HepG2 (cell line): ENCODE measurements at regions not wholly inside any gene's neighbourhood (a gene's known extent, or its start where the extent isn't known, plus 50 kb on each side); places are given as distances from the start of the nearest gene placed in this dataset.
A peak's percentile ranks its signal among the peaks of the same experiment; 100 is the strongest.

Source experiments
- ATAC-seq: fragments of 200-7000 bp; cut with Tn5 transposase; 3 replicates; pipeline ENCODE4 v1.9.1; 2020; ENCODE audit warnings: mild to moderate bottlenecking, moderate library complexity
- BruUV-seq: library from RNA; stranded (reverse); fragments of 400-500 nt; replicated peaks from 2 replicates; lab custom pipeline; 2021; lab: Mats Ljungman, UMichigan
- CTCF ChIA-PET: fragments of 300-600 bp; formaldehyde crosslinking; extraction: SDS; loops from one replicate; lab custom pipeline; 2021; ENCODE audit warnings: low total read pairs, inconsistent platforms, low intra/inter-chr PET ratio; lab: Yijun Ruan, JAX
- POLR2A ChIA-PET: fragments of 350-600 bp; sonication (Branson Sonifier 250); formaldehyde crosslinking; loops from one replicate; lab custom pipeline; 2020; ENCODE audit warnings: antibody characterized with exemption, inconsistent platforms; lab: Yijun Ruan, JAX
- DNase-seq: peaks from one replicate; pipeline ENCODE4 v3.0.0-alpha.2; 2015; ENCODE audit warnings: low spot score
- FAIRE-seq: peaks from 3 replicates; lab custom pipeline; 2011; peaks lifted over from hg19 to GRCh38; lab: Jason Lieb, UNC
- H2AFZ ChIP-seq: one replicate; pipeline ENCODE4 v1.6.1; 2011; ENCODE audit warnings: low read length, inconsistent platforms
- H3K27ac ChIP-seq: fragments of 300-600 bp; 3 replicates; pipeline ENCODE4 v1.8.0; 2011; ENCODE audit warnings: mixed run types, mild to moderate bottlenecking, mixed read lengths, low read length, inconsistent platforms; ENCODE audit not compliant: insufficient read depth; ENCODE audit errors: extremely low read length
- H3K27me3 ChIP-seq, 2 experiments: fragments of 200-600 bp in 1 of 2; 2 replicates in 1 of 2; 3 replicates in 1 of 2; pipeline versions ENCODE4 v1.6.0 to v1.8.0; 2011; ENCODE audit warnings: low read length in 2 of 2, mild to moderate bottlenecking in 2 of 2, moderate library complexity in 2 of 2, inconsistent platforms in 1 of 2; ENCODE audit not compliant: insufficient read depth in 2 of 2, control insufficient read depth in 1 of 2
- H3K36me3 ChIP-seq, 2 experiments: fragments of 200-600 bp in 1 of 2; replicated peaks in 1 of 2; 2 replicates in 1 of 2; 3 replicates in 1 of 2; pipeline versions ENCODE4 v1.5.1 to v1.8.0; 2011; ENCODE audit warnings: low read length in 2 of 2, inconsistent platforms in 1 of 2; ENCODE audit not compliant: insufficient read depth in 2 of 2, control insufficient read depth in 1 of 2
- H3K4me1 ChIP-seq: 2 replicates; pipeline ENCODE4 v1.5.1; 2012; ENCODE audit warnings: low read length, inconsistent platforms; ENCODE audit not compliant: insufficient read depth
- H3K4me2 ChIP-seq: 2 replicates; pipeline ENCODE4 v1.6.0; 2011; ENCODE audit warnings: low read depth, low read length, inconsistent platforms
- H3K4me3 ChIP-seq, 3 experiments: fragments of 200-600 bp in 1 of 3; sonication (generic), shearing (Covaris generic) in 1 of 3; replicated peaks in 1 of 3; 2 replicates each; pipeline ENCODE4 v1.5.1; 2011 to 2016; ENCODE audit warnings: low read length in 3 of 3, inconsistent platforms in 2 of 3, low read depth in 2 of 3, mild to moderate bottlenecking in 2 of 3, control low read depth in 1 of 3, mixed read lengths in 1 of 3; ENCODE audit not compliant: insufficient read depth in 1 of 3
- H3K79me2 ChIP-seq: one replicate; pipeline ENCODE4 v1.6.1; 2011; ENCODE audit warnings: low read length, inconsistent platforms; ENCODE audit not compliant: insufficient read depth
- H3K9ac ChIP-seq: 2 replicates; pipeline ENCODE4 v1.6.0; 2011; ENCODE audit warnings: mild to moderate bottlenecking, low read depth, low read length, inconsistent platforms; ENCODE audit not compliant: insufficient read depth
- H3K9me3 ChIP-seq: 2 replicates; pipeline ENCODE4 v1.5.1; 2012; ENCODE audit warnings: mild to moderate bottlenecking, low read length
- H4K20me1 ChIP-seq: 2 replicates; pipeline ENCODE4 v1.6.0; 2011; ENCODE audit warnings: inconsistent platforms, mild to moderate bottlenecking, low read length, moderate library complexity; ENCODE audit not compliant: insufficient read depth
- CEBPB ChIP-seq: IDR thresholded peaks from 2 replicates; pipeline ENCODE4 v1.6.1; 2011; ENCODE audit warnings: low read depth, low read length, improper control_type of control experiment, borderline replicate concordance
- ELF3 ChIP-seq: IDR thresholded peaks from 2 replicates; pipeline ENCODE4 v1.6.1; 2016; ENCODE audit warnings: missing genetic modification reagents, missing compliant biosample characterization
- GPN1 ChIP-seq: sonication (generic); formaldehyde crosslinking; IDR thresholded peaks from 2 replicates; pipeline ENCODE4 v1.5.1; 2020; ENCODE audit warnings: missing genetic modification reagents, borderline replicate concordance
- KAT7 ChIP-seq: IDR thresholded peaks from 2 replicates; pipeline ENCODE4 v1.6.1; 2018; ENCODE audit warnings: borderline replicate concordance, missing compliant biosample characterization
- WGBS: methylation state at CpG from one replicate; pipeline ENCODE4 v1.1.6; 2017; ENCODE audit warnings: low lambda C conversion rate; 5-methylcytosine and 5-hydroxymethylcytosine counted together
- in situ Hi-C: cut with HindIII; loops from 2 replicates; pipeline ENCODE4 v1.10.0; 2017; ENCODE audit warnings: low pct_unique_long_range_greater_than_20kb; ENCODE audit not compliant: extremely low pct_ligation_motif_present
- intact Hi-C: fragments of 100-400 bp; cut with micrococcal nuclease; formaldehyde crosslinking; loops from one replicate; pipeline ENCODE4 v1.10.0; 2022; ENCODE audit not compliant: unreplicated experiment

GRCh38 chr3:182405759-182406158 is 387.5 kb upstream of the ATP11B start:
- TF ChIP-seq ELF3 = no peak
- TF ChIP-seq GPN1 (CRISPR knock-in tag) = no peak
- 0% methylated on average over 2 of the region's 2 CpGs for WGBS
- ATAC-seq = no peak

GRCh38 chr3:182406786-182407185 is 386.5 kb upstream of the ATP11B start:
- no TSS peak for BruUV-seq
- FAIRE-seq (no peak), DNase-seq (no peak), ATAC-seq (no peak)
- TF ChIP-seq CEBPB (0 out of 2 replicates have a peak, but pooled peaks have one; percentile 26), KAT7 (CRISPR knock-in tag) (no peak)
- Histone ChIP-seq H3K9me3 (no peaks in the 10 kb centered on the region), H2AFZ (no peak overlapping the region), H3K4me2 (no peak overlapping the region), H3K36me3 (no peaks in the 10 kb centered on the region), H4K20me1 (no peaks in the 10 kb centered on the region), H3K9ac (no peak overlapping the region), H3K4me3 (no peak overlapping the region), H3K79me2 (no peaks in the 10 kb centered on the region), H3K27me3 (no peaks in the 10 kb centered on the region), H3K27ac (no peak overlapping the region), H3K4me1 (no peaks in the 10 kb centered on the region)
- WGBS = 43% methylated on average over 4 of the region's 4 CpGs
- intact Hi-C loops = no loop called here
- ChIA-PET CTCF (no interaction called here), POLR2A (no interaction called here)
- in situ Hi-C loops = no loop called here

More at GRCh38 chr3:182405759-182406158, 387.5 kb upstream of the ATP11B start:
- Histone ChIP-seq H3K36me3 (no peaks in the 10 kb centered on the region), H4K20me1 (no peaks in the 10 kb centered on the region), H3K4me1 (no peaks in the 10 kb centered on the region), H3K27me3 (no peaks in the 10 kb centered on the region), H3K4me2 (no peak overlapping the region), H3K27ac (no peak overlapping the region), H3K9me3 (no peaks in the 10 kb centered on the region), H2AFZ (no peak overlapping the region), H3K4me3 (no peak overlapping the region), H3K9ac (no peak overlapping the region), H3K79me2 (no peaks in the 10 kb centered on the region)
- ChIA-PET CTCF (no interaction called here), POLR2A (no interaction called here)
- in situ Hi-C loops (no loop called here), intact Hi-C loops (no loop called here)
- FAIRE-seq (no peak), DNase-seq (no peak)
- no TSS peak for BruUV-seq
